Fibroblast of skin of right quadriceps (primary cell): ENCODE measurements at regions not wholly inside any gene's neighbourhood (a gene's known extent, or its start where the extent isn't known, plus 50 kb on each side); places are given as distances from the start of the nearest gene placed in this dataset.
A peak's percentile ranks its signal among the peaks of the same experiment; 100 is the strongest.
"Not testable (repeated sequence)": the region's sequence is repeated elsewhere in the genome, so short reads cannot be mapped to it uniquely, and the experiment has no call there.

Source experiments
- DNase-seq: peaks from one replicate; pipeline ENCODE4 v3.0.0-alpha.2; 2013

DNA sequence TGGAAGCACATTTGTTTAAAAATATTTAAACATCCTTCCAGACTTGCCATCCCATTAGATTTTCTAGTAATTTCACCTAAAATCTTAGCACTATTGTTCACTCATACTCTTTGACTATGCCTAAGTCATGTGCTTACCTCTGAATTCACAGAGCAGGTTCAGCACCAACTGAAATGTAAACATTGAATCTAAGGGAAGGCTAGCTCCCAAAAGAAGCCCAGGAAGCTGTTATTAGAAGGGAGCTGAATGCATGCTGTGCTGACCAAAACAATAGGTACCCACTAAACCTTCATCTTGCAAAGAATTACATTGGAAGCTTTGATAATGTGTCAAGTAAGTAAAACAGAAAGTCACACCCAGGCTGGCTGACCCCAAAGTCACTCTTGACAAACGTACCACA is 571.3 kb downstream of the GABRG2 start:
- DNase-seq: no peak

DNA sequence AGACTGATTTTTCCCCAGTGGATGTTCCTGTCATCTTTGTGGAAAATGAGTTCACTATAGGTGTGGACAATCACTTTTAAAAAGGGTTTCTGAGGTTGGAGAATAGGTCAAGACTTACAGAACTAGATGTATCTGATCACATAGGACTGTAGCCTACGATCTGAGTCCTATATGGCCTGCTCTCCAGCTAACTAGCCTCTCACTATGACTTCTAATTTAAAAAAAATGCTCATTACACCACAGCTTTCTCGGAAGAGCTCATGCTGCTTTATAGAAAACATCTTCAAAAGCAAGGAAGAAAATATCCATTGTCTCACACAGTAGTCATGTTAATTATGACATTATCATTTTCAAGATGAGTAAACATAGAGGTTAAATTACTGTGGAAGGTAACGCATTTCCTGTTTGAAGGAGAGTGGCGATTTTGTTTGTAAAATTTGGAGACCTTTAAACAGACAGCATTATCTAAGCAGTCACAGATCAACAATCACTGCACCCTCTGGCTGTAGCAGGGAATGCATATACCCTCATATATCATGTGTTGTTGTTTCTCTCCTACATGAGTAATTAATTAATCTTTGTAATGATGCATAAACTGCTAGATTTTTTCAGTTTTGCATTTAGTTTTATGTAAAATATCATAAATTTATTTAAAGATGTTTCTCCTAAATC is 573.7 kb downstream of the GABRG2 start:
- DNase-seq: no peak

DNA sequence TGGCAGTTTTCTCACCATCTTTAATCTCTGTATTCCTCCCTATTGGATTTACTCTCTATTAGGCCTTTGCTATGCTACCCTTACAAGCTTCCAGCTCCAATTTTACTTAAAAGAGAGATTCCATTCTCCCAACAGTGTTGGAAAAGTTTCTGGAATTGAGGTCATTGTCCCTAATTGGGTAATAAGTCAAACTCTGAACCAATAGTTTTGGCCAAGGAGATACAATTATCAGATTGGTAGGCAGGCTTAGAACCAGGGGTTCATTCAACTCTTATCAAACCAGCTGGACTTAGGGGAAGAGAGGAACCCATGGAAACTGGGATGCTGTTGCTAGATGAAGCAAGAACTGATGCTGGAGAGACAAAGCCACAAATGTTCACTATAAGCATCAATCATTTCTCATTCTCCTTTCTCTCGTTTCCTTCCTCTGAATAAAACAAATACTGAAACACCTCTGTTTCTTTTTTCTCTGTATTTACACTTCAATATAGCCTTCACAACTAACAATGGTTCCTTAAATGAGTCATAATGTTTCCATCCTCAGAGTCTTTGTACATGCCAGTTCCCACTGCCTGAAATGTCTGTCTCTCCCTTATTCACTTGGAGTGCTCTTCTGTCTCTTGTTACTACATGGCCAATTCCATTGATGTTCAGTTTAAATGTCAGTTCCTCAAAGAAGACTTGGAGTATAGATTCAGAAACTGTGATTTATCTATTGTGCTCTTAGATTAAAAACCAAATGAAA is 587.3 kb downstream of the GABRG2 start:
- no peak for DNase-seq

DNA sequence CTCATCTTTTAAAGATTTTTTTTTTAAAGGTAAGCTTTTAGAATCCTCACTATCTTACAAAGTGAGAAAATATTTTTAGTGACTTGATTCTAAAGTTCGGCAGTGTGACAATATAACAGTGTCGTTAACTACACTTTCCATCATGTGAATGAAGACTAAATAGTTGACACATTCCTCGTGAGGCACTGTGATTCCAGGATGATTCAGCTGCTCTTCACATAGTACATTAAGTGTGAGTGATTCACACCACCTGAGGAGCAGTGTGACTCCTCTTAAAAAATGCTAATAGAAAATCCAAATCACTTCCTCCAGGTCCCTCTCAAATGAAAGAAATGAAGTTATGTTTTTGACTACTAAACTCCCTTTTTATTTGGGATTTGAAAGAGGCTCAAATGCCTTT is 589.5 kb downstream of the GABRG2 start:
- no peak for DNase-seq

DNA sequence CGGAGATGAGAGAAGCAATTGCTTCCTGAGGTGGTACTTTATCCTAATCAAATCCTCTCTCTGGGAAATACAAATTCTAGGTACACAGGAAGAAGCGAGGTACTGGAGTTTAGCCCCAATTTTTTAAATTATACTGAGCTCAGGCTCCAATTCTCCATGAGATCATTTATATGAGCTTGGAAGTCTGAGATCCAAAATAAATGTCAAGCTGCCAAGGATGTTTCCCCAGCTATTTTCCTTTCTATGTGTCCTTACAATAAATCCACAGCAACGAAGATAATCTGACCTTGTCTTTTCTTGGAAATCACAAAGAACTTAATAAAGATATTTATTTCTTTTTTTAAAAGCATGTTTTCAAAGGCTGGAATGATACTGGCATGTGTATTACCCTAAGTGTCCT is 597.3 kb downstream of the GABRG2 start:
- DNase-seq: no peak

DNA sequence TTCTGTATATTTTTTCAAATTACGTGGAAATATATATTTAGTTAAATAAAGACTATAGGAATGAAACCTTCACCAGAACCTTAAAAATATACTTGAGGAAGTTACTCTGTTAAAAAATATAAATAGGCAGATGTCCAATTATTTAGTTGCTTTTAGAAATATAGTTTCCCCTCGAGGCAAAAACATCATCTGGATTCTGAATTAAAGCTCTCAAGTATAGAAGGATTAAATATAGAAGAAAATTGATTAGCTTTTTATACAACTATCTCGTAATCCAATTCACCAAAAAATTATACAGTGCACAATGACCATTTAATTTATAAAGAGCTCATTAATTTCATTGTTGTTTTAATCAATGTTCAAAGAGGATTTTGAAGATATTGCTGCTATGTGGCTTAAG is 601.4 kb downstream of the GABRG2 start:
- DNase-seq: no peak

DNA sequence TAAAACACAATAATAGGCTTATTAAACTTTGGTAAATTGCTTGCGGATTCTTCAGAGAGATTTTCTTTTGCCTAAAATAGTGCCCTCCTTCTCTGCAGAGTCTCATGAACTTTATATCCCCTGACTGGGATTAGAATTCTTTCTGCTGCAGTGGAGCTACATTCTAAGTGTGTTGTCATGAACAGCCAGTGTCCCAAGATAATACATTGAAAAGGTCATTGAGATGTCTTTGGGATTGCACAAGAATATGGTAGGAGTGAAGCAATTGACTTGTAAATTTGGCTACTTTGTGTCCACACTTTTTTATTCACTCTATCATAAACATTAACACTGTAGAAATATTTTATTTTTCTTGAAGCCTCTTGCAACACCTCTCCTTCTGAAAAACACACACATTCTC is 604.5 kb downstream of the GABRG2 start:
- DNase-seq: no peak

DNA sequence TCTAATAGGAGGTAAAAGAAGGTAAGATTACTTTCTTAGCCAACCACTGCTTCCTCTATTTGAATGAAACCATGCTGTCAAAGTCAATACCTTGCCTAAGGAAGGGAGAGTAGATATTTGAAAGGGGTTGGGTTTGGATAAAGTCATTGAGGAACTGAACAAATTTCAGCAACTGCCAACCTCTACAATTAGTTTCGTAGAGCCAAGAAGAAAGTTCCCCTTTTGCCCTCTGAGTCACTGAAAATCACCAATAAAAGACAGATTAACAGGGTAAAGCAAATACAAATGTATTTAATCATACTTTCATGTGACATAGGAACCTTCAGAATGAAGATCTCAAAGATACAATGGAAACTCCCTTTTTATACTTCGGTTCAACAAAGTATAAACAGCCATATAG is 615.7 kb downstream of the GABRG2 start:
- no peak for DNase-seq

DNA sequence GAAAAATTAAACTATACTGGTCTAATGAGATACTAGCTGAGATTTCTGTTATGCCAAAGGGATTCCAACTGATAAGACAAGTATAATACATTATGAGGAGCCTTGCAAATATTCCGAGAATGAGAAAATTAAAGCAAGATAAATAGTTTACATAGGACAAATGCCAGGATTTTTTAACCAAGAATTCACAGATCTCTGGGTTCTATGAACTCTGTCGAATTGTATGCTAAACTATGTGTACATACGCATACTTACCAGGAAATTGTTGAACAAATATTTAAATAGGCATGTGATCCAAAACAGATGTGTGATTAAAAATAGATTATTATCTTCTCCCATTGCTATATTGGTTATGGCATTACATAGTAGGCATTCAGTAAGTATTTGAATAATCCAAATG is 616.6 kb downstream of the GABRG2 start:
- peak; percentile 0 for DNase-seq

DNA sequence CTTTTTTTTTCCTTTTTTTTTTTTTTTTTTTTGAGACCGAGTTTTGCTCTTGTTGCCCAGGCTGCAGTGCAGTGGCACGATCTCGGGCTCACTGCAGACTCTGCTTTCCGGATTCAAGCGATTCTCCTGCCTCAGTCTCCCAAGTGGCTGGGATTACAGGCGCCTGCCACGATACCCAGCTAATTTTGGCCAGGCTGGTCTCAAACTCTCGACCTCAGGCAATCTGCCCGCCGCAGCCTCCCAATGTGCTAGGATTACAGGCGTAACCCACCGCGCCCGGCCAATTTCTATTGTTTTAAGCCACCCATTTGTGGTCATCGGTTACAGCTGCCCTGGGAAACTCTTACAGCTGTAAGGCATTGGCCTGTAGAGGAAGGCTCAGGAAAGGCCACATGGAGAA is 617.7 kb downstream of the GABRG2 start:
- no peak for DNase-seq

DNA sequence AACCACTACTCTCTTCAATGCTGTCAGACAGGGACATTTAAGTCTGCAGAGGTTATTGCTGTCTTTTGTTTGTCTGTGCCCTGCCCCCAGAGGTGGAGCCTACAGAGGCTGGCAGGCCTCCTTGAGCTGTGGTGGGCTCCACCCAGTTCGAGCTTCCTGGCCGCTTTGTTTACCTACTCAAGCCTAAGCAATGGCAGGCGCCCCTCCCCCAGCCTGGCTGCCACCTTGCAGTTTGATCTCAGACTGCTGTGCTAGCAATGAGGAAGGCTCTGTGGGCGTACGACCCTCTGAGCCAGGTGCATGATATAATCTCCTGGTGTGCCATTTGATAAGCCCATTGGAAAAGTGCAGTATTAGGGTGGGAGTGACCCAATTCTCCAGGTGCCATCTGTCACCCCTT is 628.7 kb downstream of the GABRG2 start:
- not testable (repeated sequence) for DNase-seq

DNA sequence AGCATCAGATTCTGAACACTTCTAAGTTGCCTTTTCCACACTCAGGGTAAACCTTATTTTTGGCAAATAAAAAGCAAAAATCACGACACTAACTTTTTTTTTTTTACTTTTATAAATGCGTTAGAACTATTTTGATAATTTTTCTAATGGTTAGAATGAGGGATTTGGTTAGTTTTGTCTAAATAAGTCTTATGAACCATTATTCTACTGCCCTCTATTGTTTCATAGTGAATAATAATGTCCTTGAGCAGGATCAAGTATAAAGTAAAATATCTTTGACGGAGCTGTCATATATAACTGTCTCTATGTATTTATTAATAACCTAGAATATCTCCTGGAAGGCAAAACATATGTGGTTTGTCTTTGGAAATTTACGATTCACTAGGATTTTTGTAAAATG is 631.8 kb downstream of the GABRG2 start:
- DNase-seq: no peak

DNA sequence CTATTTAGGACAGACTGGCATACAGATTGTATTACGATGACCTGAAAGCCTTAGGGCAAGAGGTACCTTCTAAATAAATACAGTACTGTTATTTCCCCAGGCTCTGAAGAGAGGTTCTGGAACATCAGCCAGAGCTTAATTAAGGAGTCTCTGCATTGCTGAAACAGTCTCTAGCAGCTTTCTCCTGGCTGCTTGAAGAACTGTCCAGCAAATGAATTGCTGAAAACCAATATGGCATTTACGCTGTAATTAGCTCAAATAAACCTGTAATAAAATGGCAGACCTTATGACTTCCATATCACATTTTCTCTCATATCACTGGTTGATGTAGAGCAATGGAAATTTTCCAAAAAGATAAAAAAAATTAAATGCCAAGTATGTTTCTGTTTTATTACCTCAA is 636.3 kb downstream of the GABRG2 start:
- DNase-seq: no peak

DNA sequence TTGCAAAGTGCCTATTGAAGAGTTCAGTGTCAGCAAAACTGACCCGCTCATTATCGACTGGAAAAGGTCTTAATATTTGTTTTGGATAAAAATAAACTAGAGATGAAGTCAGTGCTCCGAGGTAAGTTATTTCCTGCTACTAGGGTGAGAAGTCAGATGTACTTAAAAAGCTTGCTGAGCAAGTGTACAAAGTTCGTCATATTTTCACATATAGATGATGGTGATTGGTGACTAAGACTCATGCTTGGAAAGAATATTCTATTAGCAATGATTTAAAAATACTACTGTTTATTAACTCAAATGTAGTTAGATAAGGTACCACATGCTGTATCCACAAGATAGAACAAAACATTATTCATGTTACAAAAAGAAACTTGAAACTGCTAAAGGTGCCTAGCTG is 643.7 kb downstream of the GABRG2 start:
- DNase-seq: no peak

DNA sequence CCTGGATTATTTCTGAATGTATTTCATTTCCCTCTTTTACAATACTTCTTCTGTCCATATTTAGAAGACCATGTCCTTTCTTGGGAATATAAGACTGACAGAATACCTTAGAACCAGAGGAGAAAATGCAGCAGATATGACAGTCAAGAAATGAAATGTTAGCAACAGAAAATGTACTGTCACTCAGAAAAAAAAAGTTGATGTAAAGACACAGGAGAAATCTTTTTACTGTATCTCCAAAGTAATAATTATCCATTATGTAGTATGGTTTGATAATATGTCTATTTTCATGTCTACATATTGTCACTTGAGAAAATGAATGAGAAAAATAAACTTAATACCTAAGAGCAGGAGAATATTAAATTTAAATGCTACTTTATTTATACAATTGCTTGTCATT is 652.1 kb downstream of the GABRG2 start:
- no peak for DNase-seq

DNA sequence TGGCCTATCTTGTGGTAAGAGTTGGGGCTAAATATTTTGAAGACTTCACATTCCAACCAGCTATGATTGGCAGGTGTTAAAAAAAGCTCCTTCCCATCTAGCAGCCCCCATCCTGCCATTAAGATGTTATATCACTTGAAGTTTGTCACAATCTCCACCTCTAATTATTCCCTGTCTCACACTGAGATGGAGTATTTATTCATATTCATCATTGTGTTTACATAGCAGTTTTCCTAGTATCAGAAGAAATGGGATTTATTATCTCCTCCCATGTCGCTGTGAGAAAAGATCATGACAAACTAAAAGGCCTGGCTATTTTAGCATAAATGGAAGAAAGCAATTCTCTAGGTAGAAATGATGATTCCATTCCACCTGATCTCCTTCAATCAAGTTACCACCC is 653.6 kb downstream of the GABRG2 start:
- DNase-seq: no peak

DNA sequence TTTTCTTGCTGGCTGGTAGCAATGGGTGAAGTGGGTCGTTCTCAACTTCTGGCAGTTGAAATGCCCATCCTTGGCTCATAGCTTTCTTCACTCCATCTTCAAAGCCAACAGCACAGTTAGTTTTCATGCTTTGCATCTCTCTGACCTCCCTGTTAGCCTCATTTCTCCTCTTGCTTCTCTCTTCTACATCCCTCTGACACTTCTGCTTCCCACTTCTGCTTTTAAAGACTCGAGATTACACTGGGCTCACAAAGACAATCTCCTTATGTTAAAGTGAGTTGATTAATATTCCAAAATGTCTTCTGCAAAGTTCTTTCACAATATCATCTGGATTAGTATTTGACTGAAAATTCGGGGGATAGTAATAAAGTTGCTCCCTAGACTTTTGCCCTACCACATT is 684.8 kb upstream of the CCNG1 start:
- no peak for DNase-seq

DNA sequence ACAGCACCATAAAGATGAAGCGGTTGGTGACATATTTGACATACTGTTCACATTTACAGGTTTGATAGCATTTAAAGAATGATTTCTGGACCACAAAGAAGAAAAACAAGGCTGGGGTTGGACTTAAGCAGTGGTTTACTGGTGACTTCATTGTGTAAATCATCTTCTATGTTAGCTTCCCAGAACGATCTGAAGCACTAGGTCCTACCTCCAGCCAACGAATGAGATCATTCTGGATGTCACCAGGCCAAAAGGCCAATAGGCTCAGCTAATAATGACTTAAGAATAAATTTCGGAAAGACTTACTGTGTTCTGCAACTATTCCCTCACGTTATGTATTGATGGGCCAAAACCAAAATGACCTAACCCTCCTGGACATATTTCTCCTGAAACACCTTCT is 675.3 kb upstream of the CCNG1 start:
- no peak for DNase-seq

DNA sequence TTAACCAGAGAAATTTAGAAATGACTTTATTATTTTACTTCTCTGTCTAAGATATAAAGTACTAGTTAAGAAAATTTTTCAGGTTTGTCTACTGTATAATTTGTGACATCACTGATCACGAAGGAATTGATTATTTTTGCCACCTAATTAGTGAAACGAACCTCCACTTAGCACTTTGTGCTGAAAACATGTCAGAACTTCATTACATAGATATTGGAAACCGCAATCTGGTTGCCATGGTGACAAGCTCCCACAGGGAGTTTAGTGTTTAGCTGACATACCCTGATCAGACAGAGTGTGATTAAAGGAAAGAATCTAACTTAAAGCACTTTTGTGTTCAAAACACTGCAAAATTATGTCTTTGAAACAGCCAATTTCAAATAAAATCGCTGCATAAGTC is 668.4 kb upstream of the CCNG1 start:
- DNase-seq: no peak

DNA sequence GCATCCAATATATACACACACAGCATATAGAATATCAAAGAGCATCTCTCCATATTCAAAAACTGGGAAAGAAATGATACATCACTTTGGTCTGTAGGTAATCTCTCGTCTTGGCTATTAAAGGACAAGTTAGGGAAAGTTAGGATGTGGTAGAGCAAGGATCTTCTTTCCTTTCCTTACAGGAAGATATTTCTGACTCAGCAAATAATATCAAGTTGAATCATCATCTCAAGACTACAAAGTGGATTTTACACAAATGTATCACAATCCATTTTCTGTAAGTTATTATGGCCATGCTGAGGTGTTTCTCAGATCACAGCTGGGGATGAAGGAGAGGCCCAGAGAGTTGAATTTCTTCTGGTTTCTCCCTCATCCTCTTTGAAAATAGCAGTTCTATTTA is 651.7 kb upstream of the CCNG1 start:
- no peak for DNase-seq

DNA sequence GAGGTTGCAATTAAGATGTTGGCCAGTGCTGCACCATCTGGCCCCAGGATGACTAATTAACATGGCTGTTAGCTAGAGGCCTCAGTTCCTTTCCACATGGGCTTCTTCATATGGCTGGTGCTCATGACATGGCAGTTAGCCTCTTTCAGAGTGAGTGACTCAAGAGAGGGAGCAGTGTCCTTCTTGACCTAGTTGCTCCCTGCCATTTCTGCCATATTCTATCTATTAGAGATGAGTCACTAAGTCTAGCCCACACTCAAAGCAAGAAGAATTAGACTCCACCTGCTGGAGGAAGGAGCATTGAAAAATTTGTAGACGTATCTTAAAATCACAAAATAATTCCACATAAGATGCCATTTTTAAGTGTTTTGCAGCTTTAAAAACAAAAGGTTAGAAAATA is 651.2 kb upstream of the CCNG1 start:
- no peak for DNase-seq

DNA sequence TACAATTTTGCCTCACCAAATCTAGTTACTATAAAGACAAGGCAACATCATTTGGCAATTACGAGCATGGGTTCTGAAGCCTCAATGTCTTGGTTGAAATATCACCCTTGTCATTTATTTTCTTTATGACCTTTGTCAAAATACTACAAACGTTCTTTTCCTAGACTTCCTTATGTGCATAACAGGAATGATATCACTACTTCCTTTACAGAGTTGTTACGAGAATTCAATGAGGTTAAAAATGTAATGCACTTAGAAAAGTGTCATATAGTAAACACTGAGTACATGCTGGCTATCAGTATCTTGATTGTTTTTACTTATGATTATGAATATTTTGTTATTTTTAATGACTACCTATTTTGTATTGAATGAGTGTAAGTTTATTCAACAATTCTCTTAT is 640.9 kb upstream of the CCNG1 start:
- no peak for DNase-seq

DNA sequence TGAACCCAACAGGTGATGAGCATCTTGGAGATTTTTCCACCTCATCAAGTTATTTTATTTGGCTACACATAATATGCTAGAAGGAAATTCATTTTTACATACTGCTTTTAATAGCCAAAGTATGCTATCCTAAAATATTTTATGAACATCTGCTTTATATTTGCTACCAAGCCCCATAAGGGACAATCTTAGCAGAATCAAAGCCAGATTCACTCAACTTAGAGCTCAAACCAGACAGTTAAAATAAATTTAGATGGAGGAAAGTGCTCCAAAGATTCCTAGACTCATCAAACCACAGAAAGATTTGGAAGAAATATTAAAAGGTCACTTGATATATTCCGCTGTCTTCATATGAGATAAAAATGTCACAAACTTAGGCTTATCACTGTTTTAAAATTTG is 637.1 kb upstream of the CCNG1 start:
- DNase-seq: no peak

DNA sequence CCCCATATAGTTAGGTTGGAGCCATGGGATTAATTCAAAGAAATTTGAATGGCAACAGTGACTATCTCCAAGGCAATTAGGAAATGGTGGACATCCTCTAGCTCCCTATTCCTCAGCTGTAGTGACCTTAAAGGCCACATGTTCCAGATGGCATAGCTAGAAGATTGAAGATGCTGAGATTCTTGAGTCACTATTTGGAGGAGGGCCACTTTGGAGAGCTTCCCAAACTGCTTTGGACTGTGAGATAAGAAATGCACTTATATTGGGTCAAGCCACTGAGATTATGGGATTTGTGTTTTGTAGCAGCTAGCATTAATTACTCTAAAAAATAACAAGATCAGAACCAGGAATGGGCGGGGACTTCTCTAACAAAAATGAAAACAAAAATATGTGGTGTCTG is 636.2 kb upstream of the CCNG1 start:
- no peak for DNase-seq

DNA sequence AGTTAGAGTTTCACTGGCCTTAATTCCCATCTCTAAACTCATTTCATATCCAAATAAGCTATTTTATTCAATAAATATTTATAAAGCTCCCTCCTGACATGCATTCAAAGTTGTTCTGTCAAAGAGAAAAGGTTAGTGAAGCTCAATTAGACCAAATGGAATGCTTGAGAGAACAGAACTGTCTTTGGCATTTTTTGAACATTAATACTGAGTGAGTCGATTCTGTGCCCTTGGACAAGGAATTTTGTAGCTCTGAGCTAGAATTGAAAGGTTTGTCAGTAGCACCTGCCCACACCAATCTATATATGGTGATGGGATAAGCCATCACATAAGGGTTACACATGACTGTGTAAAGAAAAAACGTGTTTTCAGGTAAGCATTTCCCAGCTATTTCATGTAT is 631.2 kb upstream of the CCNG1 start:
- no peak for DNase-seq
